HG02970 (cell line): ENCODE measurements at regions not wholly inside any gene's neighbourhood (a gene's known extent, or its start where the extent isn't known, plus 50 kb on each side); places are given as distances from the start of the nearest gene placed in this dataset.

ENCODE experiments used
- ATAC-seq: cut with Tn5 transposase; IDR thresholded peaks from one replicate; pipeline ENCODE4 v1.9.1; 2021; ENCODE audit warnings: mild to moderate bottlenecking, moderate library complexity, moderate number of reproducible peaks; ENCODE audit not compliant: unreplicated experiment, low FRiP score

DNA sequence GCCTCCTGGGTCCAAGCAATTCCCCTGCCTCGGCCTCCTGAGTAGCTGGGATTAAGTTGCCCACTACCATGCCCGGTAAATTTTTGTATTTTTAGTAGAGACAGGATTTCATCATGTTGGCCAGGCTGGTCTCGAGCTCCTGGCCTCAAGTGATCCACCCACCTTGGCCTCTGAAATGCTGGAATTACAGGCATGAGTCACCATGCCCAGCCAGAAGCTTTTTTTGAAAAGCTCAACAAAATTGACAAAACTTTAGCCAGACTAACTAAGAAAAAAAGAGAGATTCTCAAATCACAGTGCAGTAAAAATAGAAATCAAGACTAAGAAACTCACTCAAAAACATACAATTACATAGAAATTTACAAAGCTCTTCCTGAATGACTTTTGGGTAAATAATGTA lies 420.6 kb downstream of the COL12A1 start:
- ATAC-seq: no peak

- ATAC-seq: no peak
Observed at GRCh38 chr6:74782346-74782745, 423.5 kb downstream of the COL12A1 start.

DNA sequence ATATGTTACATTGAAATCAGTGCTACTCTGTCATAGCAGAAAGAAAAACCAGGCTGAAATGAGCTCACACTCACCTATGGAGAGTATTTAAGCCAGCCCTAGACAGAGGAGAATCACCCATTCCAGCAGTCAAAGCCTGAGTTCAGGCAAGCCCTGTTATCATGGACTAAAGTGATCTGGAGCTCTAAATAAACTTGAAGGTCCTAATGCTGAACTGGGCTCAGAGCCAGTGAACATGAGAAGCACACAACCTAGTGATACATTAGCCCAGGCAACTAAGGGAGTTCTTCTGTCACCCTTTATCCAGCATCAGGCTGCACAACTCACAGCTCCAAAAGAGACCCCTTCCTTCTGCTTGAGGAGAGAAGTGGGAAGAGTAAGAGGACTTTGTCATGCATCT lies 425.0 kb downstream of the COL12A1 start:
- no peak for ATAC-seq

GRCh38 chr6:74768738-74769137 lies 437.1 kb downstream of the COL12A1 start:
- ATAC-seq: no peak

GRCh38 chr6:74768120-74768519 lies 437.7 kb downstream of the COL12A1 start:
- no peak for ATAC-seq

DNA sequence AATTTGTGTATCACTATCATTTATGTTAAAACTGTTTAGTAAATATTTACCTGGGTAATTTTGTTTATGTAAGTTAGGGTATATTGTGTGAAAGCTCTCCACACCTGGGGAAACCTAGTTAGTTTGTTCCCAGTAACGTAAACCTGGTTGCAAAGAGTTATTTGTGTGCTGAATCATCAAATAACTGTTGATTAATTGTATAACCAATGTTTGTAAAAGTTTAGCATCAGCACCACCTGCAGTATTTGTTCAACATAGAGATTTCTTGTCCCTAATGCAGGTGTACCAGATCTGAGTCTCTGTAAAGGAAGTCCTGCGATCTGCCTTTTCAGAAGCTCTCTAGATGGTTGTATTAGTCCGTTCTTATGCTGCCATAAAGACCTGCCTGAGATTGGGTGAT lies 440.4 kb downstream of the COL12A1 start:
- ATAC-seq: no peak

GRCh38 chr6:74764486-74764885 lies 441.4 kb downstream of the COL12A1 start:
- ATAC-seq: no peak

DNA sequence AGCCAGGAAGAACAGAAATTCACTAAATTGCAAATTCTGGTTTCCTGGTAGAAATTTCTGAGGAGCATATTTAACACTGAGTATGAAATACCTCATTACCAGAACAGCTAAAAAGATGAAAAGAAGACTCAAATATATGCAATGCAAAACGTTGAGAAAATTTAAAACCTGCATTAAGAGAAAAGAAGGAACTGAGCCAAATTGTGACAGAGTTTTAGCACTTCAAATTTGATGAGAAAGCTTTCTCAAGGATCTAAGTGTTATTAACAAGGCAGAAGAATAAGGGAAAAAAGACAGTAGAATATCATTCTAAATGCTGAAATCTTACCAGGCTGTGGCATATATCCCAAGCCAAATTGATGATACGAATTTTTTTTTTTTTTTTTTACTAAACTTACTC lies 443.0 kb downstream of the COL12A1 start:
- no peak for ATAC-seq

- no peak for ATAC-seq
Observed at GRCh38 chr6:74757813-74758212, 448.0 kb downstream of the COL12A1 start.

DNA sequence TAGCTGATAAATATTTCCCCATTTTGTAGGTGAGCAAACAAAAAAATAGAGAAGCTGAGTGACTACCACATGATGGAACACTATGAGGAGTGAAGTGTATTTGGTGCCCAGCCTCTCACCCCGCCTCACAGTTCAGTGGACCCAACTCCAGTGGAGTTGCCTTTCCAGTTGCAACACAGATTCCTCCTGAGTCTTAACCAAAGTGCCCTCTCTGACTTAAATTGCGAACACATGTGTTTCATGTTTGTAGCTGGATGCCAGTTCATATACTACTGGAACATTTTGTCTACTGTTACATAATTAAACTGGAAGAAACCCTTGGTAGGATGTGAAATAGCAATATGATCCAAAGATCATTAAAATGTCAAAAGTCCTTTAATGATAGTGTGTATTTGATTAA lies 448.9 kb downstream of the COL12A1 start:
- ATAC-seq: no peak

GRCh38 chr6:74755778-74756177 lies 450.1 kb downstream of the COL12A1 start:
- ATAC-seq: no peak

DNA sequence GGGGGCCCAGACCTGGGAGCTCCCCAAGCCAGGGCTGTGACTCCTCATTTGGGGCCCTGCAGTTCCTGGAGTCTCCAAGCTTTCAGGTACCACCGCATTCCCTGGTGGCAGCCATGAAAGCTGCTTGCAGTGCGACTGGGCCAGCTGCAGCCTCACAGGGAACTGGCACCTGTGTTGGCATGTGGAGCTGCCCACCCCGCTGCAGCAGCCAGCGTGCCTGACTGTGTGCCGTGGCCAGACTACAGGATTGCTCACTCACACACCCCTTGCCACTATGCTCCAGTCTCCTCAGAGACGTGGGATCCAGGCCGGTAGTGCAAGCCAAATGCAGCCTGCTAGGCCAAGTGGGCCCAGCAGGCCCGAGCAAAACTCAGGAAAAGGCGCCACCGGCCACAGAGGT lies 450.7 kb downstream of the COL12A1 start:
- ATAC-seq: no peak

- no peak for ATAC-seq
Observed at GRCh38 chr6:74753883-74754600, 451.8 kb downstream of the COL12A1 start.

GRCh38 chr6:74752303-74752702 lies 453.6 kb downstream of the COL12A1 start:
- ATAC-seq: no peak

GRCh38 chr6:74750826-74751225 lies 455.0 kb downstream of the COL12A1 start:
- ATAC-seq: no peak

DNA sequence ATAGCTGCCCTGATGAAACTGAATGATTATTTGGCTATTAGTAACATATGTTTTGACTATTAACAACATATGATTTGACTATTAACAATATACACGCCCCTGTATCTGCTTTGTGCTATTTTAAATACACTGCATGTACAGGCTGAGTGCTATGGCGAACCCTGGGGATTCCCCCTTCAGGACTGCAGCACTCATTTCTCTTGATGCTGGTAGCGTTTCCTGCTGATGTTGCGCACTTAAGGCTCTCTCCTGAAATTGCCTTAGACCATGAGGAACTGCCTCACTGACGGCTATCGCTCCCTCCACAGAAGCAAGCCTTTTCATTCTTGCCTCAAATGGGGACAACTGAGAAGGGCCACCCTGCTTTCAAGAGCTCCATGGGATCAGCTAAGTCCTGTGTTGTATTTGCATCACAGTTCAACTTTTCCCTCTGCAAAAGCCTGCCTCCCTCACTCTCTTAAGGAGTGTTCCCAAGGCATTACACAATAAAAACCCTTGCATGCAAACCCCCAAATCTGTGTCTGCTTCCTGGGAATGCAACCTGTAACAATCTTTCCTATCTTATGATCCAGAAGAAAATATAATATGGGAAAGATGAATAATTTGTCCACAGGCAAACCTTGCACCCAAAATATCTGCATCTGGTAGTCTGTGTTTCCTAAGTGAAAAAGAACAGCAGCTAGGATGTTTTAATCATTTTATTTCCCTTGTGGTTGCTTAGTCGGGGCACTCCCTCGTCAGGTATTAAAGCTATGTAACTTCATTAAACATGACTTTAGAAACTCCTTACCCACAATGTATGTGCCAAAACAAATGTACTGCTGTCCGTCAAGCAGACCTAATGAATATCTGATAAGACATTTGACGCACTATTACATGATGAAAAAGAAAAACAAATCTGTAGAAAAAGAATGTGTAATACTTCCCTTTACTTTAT lies 456.4 kb downstream of the COL12A1 start:
- ATAC-seq: no peak

- no peak for ATAC-seq
Observed at GRCh38 chr6:74745670-74746069, 460.2 kb downstream of the COL12A1 start.

GRCh38 chr6:74742793-74743508 lies 462.9 kb downstream of the COL12A1 start:
- ATAC-seq: peak; percentile 94

- no peak for ATAC-seq
Observed at GRCh38 chr6:74741646-74742045, 464.2 kb downstream of the COL12A1 start.

DNA sequence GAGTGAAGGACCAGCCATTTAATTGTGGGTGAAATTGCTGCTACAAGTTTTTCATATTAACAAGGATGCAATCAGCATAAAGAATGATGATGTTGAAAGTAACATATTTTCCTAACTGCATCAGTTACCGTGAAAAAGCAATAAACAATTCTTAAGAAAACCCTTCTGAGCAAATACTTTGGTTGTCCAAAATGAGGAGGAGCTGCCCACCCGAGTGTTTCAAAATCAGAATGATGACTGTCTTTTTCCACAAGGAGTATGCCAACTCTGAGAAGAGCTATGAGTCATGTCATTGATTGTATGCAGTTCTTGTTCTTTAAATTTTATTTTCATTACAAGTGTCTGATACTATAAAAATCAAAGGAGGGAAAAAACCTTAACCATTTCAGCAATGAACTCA lies 470.5 kb downstream of the COL12A1 start:
- ATAC-seq: no peak

DNA sequence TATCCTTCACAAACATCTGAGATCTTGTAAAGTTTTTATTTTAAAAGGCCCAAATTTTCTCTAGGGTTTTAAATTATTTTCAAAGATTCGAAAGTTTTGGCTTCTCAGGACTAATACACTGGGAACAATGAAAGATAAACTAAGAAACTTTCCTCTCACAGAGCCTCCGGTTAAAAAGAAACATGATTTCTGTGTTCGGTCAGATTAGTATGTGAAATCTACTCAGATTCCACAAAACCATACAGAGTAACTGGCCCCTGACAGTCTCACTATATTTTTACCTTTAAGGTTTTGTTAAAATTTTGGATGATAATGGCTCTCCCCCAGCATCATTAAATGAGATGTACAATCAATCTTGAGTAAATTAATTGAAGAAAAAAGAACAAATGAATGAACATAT lies 471.0 kb downstream of the COL12A1 start:
- no peak for ATAC-seq
